HG02759 (cell line): ENCODE measurements at regions not wholly inside any gene's neighbourhood (a gene's known extent, or its start where the extent isn't known, plus 50 kb on each side); places are given as distances from the start of the nearest gene placed in this dataset.
A peak's percentile ranks its signal among the peaks of the same experiment; 100 is the strongest.
"Not testable (repeated sequence)": the region's sequence is repeated elsewhere in the genome, so short reads cannot be mapped to it uniquely, and the experiment has no call there.

ENCODE experiments used
- ATAC-seq: cut with Tn5 transposase; IDR thresholded peaks from one replicate; pipeline ENCODE4 v1.9.1; 2021; ENCODE audit warnings: mild to moderate bottlenecking, moderate library complexity; ENCODE audit not compliant: unreplicated experiment

DNA sequence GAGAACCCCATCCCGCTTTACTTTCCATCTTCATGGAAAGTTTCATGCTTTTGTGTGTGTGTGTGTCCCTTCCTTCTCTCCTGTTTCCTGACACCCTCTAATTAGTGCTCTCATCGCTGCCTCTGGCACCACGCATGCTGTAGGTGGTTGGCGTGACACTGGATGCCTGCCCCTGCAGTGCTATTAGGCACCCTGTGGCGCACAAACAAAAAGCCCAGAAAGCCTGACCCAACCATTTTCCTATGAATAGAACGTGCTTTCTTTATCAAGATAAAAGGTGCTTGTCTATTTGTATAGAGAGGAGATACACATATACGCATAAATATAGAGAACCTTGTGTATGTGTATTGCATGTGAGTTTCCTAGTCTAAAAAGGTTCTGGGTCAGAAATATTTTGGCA lies 120.8 kb upstream of the CDCA7L start:
- no peak for ATAC-seq

GRCh38 chr7:22064816-22065215 lies 119.1 kb upstream of the CDCA7L start:
- ATAC-seq = no peak

- no peak for ATAC-seq
Observed at GRCh38 chr7:22061775-22062174, 116.1 kb upstream of the CDCA7L start.

GRCh38 chr7:22060863-22061262 lies 115.2 kb upstream of the CDCA7L start:
- no peak for ATAC-seq

GRCh38 chr7:22060197-22060596 lies 114.5 kb upstream of the CDCA7L start:
- ATAC-seq = no peak

GRCh38 chr7:22055226-22055625 lies 109.5 kb upstream of the CDCA7L start:
- no peak for ATAC-seq

GRCh38 chr7:22052674-22053365 lies 107.1 kb upstream of the CDCA7L start:
- no peak for ATAC-seq

DNA sequence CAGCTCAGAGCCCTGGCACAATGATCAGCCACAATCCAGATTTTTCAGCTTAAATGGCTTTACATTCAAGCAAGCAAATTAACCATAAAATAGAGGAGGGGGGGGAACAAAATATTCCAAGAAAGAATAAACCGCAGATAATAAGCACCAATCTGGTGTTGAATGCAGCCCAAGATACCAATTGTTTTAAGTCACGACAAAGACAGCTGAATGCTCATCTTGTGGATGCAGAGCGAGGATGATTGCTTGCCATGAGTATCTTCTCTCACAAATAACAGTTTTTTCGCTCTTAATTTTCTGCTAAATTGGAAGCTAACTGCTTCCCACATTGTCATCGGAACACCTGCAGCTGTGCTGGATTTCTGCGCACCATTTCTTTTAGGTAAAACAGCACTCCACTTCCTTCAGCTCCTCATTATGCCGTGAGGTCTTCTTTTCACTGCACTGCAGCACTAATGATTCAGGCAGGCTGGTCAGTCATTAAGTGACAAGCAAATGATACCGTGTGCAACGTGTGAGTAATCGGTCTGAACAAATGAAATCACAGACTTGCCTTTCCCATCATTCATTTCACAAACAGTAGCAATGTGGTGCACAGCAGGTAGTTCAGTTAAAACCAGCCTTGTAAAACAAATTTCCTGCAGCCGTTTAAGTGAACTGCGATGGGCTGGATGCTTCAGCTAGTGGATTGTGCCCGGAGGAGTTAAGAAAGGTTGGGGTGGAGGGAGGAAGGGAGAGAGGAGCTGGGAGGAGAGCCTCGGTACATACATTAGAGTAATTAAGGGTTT lies 106.4 kb upstream of the CDCA7L start:
- no peak for ATAC-seq

GRCh38 chr7:22049766-22050500 lies 104.2 kb upstream of the CDCA7L start:
- ATAC-seq = no peak

DNA sequence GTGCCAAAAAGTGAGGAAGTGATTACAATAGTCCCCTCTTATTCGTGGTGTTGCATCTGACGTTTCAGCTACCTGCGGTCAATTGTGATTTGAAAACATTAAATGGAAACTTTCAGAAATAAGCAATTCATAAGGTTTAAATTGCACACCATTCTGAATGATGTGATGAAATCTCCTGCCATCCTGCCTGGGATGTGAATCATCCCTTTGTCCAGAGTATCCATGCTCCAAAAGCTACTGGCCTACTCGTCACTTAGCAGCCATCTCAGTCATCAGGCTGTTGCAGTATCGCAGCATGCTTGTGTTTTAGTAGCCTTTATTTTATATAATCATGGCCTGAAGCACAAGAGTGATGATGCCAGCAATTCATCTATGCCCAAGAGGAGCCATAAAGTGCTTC lies 97.7 kb upstream of the CDCA7L start:
- no peak for ATAC-seq

DNA sequence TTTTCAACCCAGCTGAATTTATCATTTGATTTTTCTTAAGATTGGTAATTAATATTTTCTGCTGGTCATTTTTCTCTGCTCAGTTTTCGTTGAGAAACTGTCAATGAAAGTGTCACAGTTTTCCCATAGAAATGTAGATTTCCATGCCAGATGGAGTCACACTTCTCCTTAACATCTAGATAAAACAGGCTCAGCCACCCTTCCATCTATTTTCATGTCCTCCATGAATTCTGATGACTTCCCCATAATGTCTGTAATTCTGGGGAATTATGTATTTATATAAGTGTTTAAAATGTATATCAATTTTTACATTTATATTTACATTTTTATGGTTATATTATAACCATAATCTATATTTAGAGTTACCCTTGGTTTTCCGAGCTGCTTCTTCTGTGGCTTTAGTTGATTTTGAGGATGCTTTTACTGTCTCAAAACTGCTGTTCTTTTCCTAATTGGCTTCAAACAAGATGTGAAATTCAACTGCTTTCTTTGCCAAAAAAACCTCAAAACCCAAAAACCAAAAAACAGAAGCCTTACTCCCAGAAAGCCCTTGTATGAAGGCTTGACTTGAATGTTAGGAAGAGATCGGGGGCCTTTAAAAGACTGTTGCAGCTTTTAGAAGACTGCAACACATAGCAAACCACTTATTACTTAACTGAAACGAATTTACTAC lies 95.4 kb upstream of the CDCA7L start:
- no peak for ATAC-seq

DNA sequence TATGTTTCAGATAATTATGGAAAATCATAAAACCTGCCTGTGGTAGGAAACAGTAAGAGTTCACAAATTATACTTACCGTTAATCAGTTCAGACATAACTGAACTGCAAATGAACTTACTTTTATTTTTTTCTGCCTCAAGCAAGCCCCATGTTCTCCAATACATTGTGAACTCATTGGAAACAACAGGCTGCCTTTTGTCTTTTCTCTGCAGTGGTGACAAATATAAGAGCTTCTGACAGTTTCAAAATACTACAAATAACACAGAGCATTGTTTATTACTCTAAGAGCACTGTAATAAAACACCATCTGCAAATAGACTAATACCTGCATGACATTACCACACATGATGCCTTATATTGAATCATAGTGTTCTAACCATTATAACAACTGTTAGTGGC lies 94.0 kb upstream of the CDCA7L start:
- no peak for ATAC-seq

DNA sequence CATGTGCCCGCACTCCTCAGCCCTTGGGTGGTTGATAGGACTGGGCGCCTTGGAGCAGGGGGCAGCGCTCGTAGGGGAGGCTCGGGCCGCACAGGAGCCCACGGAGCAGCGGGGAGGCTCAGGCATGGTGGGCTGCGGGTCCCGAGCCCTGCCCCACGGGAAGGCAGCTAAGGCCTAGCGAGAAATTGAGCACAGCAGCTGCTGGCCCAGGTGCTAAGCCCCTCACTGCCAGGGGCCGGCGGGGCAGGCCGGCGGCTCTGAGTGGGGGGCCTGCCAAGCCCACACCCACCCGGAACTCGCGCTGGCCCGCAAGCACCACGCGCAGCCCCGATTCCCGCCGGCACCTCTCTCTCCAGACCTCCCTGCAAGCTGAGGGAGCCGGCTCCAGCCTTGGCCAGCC lies 86.7 kb upstream of the CDCA7L start:
- not testable (repeated sequence) for ATAC-seq

- ATAC-seq = not testable (repeated sequence)
Observed at GRCh38 chr7:22028656-22029055, 83.0 kb upstream of the CDCA7L start.

- ATAC-seq = no peak
Observed at GRCh38 chr7:22027475-22027874, 81.8 kb upstream of the CDCA7L start.

GRCh38 chr7:22025983-22026382 lies 80.3 kb upstream of the CDCA7L start:
- ATAC-seq = no peak

- ATAC-seq = no peak
Observed at GRCh38 chr7:22025075-22025474, 79.4 kb upstream of the CDCA7L start.

DNA sequence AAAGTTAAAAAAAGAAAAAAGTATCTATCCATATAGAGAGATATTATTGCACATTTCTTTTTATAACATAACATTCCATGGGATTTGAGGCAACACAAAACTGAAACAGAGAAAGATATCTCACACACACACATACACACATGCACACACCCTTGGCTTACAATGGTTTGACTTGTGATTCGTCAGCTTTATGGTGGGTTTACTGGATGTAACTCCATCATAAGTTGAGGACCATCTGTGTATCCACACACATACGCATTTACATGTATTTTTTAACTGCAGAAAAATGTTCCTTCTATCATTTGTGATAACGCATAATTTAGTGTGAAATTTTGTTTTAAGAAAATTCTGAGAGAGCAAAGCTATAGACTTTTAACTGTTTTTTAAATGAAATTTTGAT lies 74.2 kb upstream of the CDCA7L start:
- ATAC-seq = no peak

DNA sequence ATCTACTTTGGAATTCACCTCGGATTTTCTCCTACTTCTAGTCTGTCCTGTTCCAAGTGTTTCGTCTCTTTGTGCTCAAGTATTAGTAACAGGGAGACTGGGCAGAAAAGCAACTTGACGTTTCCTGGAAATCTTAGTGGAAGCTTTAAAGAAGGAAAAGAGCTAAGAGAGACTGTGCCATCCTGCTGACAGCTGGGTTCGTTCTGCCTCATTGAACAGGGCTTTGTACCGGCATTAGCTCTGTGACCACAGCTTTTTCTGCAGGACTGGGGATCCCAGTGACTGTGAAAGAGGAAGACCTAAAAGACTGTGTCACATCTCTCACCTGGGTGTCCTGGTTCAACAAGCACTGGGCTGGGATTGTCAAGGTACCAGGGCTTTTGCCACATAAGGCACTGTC lies 70.8 kb upstream of the CDCA7L start:
- peak; percentile 64 for ATAC-seq

- ATAC-seq = no peak
Observed at GRCh38 chr7:22013711-22014110, 68.0 kb upstream of the CDCA7L start.

- ATAC-seq = no peak
Observed at GRCh38 chr7:22008683-22009082, 63.0 kb upstream of the CDCA7L start.
